Smooth muscle cell (in vitro differentiated cells): ENCODE measurements at regions not wholly inside any gene's neighbourhood (a gene's known extent, or its start where the extent isn't known, plus 50 kb on each side); places are given as distances from the start of the nearest gene placed in this dataset.

Source experiments
- DNase-seq: peaks from one replicate; lab custom pipeline; 2025; ENCODE audit not compliant: unreplicated experiment; lab: John Stamatoyannopoulos, UW
- H2AFZ ChIP-seq: fragments of 200-600 bp; sonication (generic); 2 replicates; pipeline ENCODE4 v1.6.0; 2016; ENCODE audit warnings: antibody characterized with exemption, low read depth, mild to moderate bottlenecking
- H3F3A ChIP-seq: fragments of 200-600 bp; sonication (generic); 2 replicates; pipeline ENCODE4 v1.6.0; 2017; ENCODE audit warnings: antibody characterized with exemption, low read depth
- H3K27ac ChIP-seq: fragments of 200-600 bp; sonication (generic); 2 replicates; pipeline ENCODE4 v1.5.1; 2016; ENCODE audit warnings: low read depth, mild to moderate bottlenecking
- H3K27me3 ChIP-seq: fragments of 200-600 bp; sonication (generic); 2 replicates; pipeline ENCODE4 v1.6.1; 2016; ENCODE audit warnings: low read depth, mild to moderate bottlenecking
- H3K36me3 ChIP-seq: fragments of 200-600 bp; sonication (generic); 2 replicates; pipeline ENCODE4 v1.5.1; 2016; ENCODE audit warnings: low read depth
- H3K4me1 ChIP-seq: fragments of 200-600 bp; sonication (generic); 2 replicates; pipeline ENCODE4 v1.5.1; 2016; ENCODE audit warnings: low read depth
- H3K4me2 ChIP-seq: fragments of 200-600 bp; sonication (generic); 2 replicates; pipeline ENCODE4 v1.6.0; 2016; ENCODE audit warnings: mild to moderate bottlenecking
- H3K4me3 ChIP-seq: fragments of 200-600 bp; sonication (generic); 2 replicates; pipeline ENCODE4 v1.5.1; 2016; ENCODE audit warnings: mild to moderate bottlenecking
- H3K79me2 ChIP-seq: fragments of 200-600 bp; sonication (generic); 2 replicates; pipeline ENCODE4 v1.6.0; 2016; ENCODE audit warnings: low read depth, mild to moderate bottlenecking
- H3K9ac ChIP-seq: fragments of 200-600 bp; sonication (generic); 2 replicates; pipeline ENCODE4 v1.6.0; 2016; ENCODE audit warnings: low read depth
- H3K9me3 ChIP-seq: fragments of 200-600 bp; sonication (generic); replicated peaks from 2 replicates; pipeline ENCODE4 v1.5.1; 2016; ENCODE audit warnings: low read depth
- H4K20me1 ChIP-seq: fragments of 200-600 bp; sonication (generic); 2 replicates; pipeline ENCODE4 v1.6.0; 2016; ENCODE audit warnings: low read depth
- CTCF ChIP-seq: fragments of 200-600 bp; sonication (generic); IDR thresholded peaks from 2 replicates; pipeline ENCODE4 v1.5.1; 2017; ENCODE audit warnings: borderline replicate concordance, mild to moderate bottlenecking, antibody characterized with exemption; ENCODE audit not compliant: insufficient read depth, poor library complexity, severe bottlenecking
- WGBS: methylation state at CpG from one replicate; pipeline ENCODE4 v1.1.7; 2016; ENCODE audit warnings: low lambda C conversion rate; 5-methylcytosine and 5-hydroxymethylcytosine counted together

GRCh38 chr4:107452717-107453630 is 267.1 kb downstream of the PAPSS1 start:
- 60% methylated on average over 3 of the region's 3 CpGs for WGBS
- no peaks in the 10 kb centered on the region for H3K9me3 ChIP-seq
- peak overlapping the region; percentile 56 for H2AFZ ChIP-seq
- TF ChIP-seq CTCF = no peak
- no peaks in the 10 kb centered on the region for H3K79me2 ChIP-seq
- H3K4me1 ChIP-seq = no peaks in the 10 kb centered on the region
- no peak overlapping the region for H3K9ac ChIP-seq
- H3K27me3 ChIP-seq = no peaks in the 10 kb centered on the region
- H3F3A ChIP-seq = peaks cover 3% of the 10 kb centered on the region
- no peaks in the 10 kb centered on the region for H3K36me3 ChIP-seq
- no peak overlapping the region for H3K27ac ChIP-seq
- DNase-seq = no peak
- H3K4me3 ChIP-seq = no peak overlapping the region
- H4K20me1 ChIP-seq = no peaks in the 10 kb centered on the region
- H3K4me2 ChIP-seq = no peak overlapping the region

DNA sequence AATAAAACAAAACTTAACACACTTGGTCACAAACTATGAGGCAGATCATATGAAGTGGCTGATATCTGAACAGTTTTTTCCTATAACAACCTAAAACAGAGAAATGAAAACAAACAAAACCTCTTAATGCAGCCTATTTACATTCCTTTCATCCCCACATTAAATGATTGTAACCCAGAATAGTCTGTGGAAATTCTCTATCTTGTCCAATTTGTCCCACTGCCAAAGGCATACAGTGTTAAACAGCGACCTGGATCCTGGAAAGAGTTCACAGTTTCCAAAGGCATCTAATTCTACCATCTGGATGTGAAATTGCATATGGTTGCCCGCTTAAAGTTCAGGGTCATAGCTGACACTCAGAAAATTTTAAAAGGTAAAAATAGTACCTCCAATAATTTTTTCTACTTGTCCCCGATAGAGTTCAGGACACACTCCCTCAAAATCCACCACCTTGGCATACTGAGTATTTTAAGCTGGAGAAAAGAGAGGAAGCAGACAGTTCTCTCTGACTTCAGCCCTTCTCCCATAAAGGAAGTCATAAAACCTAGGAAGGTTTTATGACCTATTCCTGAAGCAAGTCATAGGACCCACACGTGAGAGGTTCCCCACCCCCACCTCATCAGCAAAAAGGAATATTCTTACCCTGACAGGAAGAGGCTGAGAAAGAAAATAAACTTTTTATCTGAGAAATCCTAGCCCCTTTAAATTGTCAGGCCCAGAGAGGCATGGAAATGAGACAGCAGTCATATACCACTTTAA is 270.2 kb downstream of the PAPSS1 start:
- Histone ChIP-seq H3K27me3 (no peaks in the 10 kb centered on the region), H3K4me1 (no peaks in the 10 kb centered on the region), H4K20me1 (no peaks in the 10 kb centered on the region), H3K9me3 (no peaks in the 10 kb centered on the region), H3K79me2 (no peaks in the 10 kb centered on the region), H3K9ac (no peak overlapping the region), H3K27ac (peak overlapping the region; percentile 17), H3F3A (peaks cover 3% of the 10 kb centered on the region), H3K36me3 (no peaks in the 10 kb centered on the region), H3K4me3 (no peak overlapping the region), H2AFZ (peak overlapping the region; percentile 69), H3K4me2 (no peak overlapping the region)
- WGBS = 59% methylated on average over 4 of the region's 4 CpGs
- TF ChIP-seq CTCF = no peak
- no peak for DNase-seq

DNA sequence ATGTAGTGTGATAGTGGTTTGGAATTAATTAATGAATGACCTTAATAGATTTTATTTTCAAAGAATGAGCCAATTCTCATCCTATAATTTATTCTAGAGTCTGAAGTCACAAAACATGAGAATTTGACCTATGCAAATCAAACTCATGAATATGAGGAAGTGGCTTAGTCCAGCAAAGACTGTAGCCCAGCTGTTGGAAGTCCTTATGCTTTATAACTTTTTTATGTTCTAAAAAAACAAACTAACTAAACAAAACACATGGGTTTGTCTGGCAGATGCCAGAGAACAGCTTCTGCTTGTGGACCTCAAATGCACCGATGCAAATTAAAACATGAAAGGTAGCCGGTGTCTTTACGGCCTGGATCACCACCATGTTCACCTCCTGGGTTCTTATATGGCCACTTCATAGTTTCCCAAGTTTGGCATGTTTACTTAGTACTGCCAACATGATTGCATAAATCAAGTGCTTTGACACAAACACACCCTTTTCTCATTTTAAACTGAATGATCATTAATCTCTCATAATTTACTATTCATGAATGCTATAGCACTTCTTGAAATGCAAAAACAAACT is 277.4 kb downstream of the PAPSS1 start:
- H3F3A ChIP-seq = no peaks in the 10 kb centered on the region
- DNase-seq = no peak
- H3K36me3 ChIP-seq = no peaks in the 10 kb centered on the region
- H3K9ac ChIP-seq = no peak overlapping the region
- no peak for TF ChIP-seq CTCF
- 96% methylated on average over 3 of the region's 3 CpGs for WGBS
- H3K27me3 ChIP-seq = no peaks in the 10 kb centered on the region
- H3K4me3 ChIP-seq = no peak overlapping the region
- H3K4me2 ChIP-seq = no peak overlapping the region
- no peaks in the 10 kb centered on the region for H3K4me1 ChIP-seq
- no peak overlapping the region for H2AFZ ChIP-seq
- no peaks in the 10 kb centered on the region for H4K20me1 ChIP-seq
- H3K27ac ChIP-seq = no peak overlapping the region
- no peaks in the 10 kb centered on the region for H3K79me2 ChIP-seq
- no peaks in the 10 kb centered on the region for H3K9me3 ChIP-seq
